ENCODE measurements at regions not wholly inside any gene's neighbourhood (a gene's known extent, or its start where the extent isn't known, plus 50 kb on each side); places are given as distances from the start of the nearest gene placed in this dataset.
A peak's percentile ranks its signal among the peaks of the same experiment; 100 is the strongest.

DNA sequence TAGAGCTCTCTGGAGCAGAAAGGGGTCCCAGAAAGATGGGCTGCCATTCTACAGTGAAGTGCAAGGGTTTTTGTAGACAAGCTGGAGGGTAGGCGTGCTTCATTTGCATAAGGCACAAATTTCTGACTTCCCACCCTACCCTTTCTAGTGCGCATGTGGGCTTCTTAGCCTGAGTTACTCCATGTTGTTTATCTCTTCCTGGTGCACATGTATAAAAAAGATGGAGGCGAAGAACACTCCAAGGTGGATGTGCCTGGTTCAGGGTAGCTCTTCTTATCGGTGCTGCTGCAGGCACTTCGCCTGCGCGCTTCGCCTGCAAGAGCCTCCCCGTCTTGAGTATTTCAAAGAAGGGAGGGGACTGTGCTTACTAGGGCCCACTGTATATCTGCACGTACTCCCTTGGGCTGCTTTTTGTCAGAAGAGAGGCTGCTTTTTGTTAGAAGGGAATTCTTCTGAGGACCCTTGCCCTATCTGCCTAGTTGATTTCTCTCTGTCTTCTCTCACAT is 1047.3 kb upstream of the CNTN5 start (continued):
- TF ChIP-seq MYC (IDR thresholded peaks at IDR 0.05; ENCODE audit: low read depth, low read length) (no peak; the same call in 1 of the 2 replicates), MYC (CRISPR knock-in tag; IDR thresholded peaks at IDR 0.05; ENCODE audit: borderline replicate concordance, low read depth) (peak; percentile 99), THRAP3 (IDR thresholded peaks at IDR 0.05; ENCODE audit: borderline replicate concordance) (no peak), DDX20 (tag; IDR thresholded peaks at IDR 0.05; ENCODE audit: low read depth) (peak; percentile 96), ZNF224 (CRISPR knock-in tag; IDR thresholded peaks at IDR 0.05) (no peak), ZNF324 (CRISPR knock-in tag; IDR thresholded peaks at IDR 0.05) (peak; percentile 86), KLF16 (IDR thresholded peaks at IDR 0.05) (0 out of 2 replicates have a peak, but pooled peaks have one; percentile 10), SMARCB1 (IDR thresholded peaks at IDR 0.05; ENCODE audit: insufficient read length, low read depth) (no peak), TSC22D4 (tag; IDR thresholded peaks at IDR 0.05) (no peak), GABPB2 (CRISPR knock-in tag; conservative IDR thresholded peaks at IDR 0.05) (peak; percentile 90), HNRNPK (IDR thresholded peaks at IDR 0.05; ENCODE audit: low read depth, low read length, poor library complexity, severe bottlenecking) (no peak), RCOR1 (IDR thresholded peaks at IDR 0.05; ENCODE audit: borderline replicate concordance in 1 of 2, low read depth in 2 of 2, low read length in 2 of 2) (peak in 1 of 2 experiments; percentile 63; a peak in 2 of 4 replicates), KDM1A (IDR thresholded peaks at IDR 0.05) (peak in 1 of 2 experiments; percentile 61; a peak in 2 of 4 replicates), PCBP1 (IDR thresholded peaks at IDR 0.05; ENCODE audit: low read depth, low read length, poor library complexity, severe bottlenecking) (no peak), KDM5B (IDR thresholded peaks at IDR 0.05; ENCODE audit: insufficient replicate concordance, low read depth, low read length) (no peak), CEBPG (CRISPR knock-in tag; IDR thresholded peaks at IDR 0.05) (no peak), CEBPG (tag; conservative IDR thresholded peaks at IDR 0.05 in 1 of 2, IDR thresholded peaks at IDR 0.05 in 1 of 2) (no peak), KLF1 (tag; IDR thresholded peaks at IDR 0.05) (peak; percentile 33; the same call in 1 of the 2 replicates), ZNF785 (CRISPR knock-in tag; IDR thresholded peaks at IDR 0.05) (peak; percentile 84), HSF4 (CRISPR knock-in tag; IDR thresholded peaks at IDR 0.05; ENCODE audit: borderline replicate concordance) (peak; percentile 100), FOXK2 (conservative IDR thresholded peaks at IDR 0.05 in 1 of 2, IDR thresholded peaks at IDR 0.05 in 1 of 2; ENCODE audit: low read depth in 2 of 2) (peak; percentile 39 to 51; a peak in 1 of 4 replicates), ERF (CRISPR knock-in tag; IDR thresholded peaks at IDR 0.05) (peak; percentile 100), SLC30A9 (CRISPR knock-in tag; IDR thresholded peaks at IDR 0.05) (peak; percentile 91; the same call in 1 of the 2 replicates), ZSCAN29 (IDR thresholded peaks at IDR 0.05) (no peak), STAT5B (CRISPR knock-in tag; IDR thresholded peaks at IDR 0.05) (peak; percentile 90)
- TF ChIP-seq, protein P1, sequence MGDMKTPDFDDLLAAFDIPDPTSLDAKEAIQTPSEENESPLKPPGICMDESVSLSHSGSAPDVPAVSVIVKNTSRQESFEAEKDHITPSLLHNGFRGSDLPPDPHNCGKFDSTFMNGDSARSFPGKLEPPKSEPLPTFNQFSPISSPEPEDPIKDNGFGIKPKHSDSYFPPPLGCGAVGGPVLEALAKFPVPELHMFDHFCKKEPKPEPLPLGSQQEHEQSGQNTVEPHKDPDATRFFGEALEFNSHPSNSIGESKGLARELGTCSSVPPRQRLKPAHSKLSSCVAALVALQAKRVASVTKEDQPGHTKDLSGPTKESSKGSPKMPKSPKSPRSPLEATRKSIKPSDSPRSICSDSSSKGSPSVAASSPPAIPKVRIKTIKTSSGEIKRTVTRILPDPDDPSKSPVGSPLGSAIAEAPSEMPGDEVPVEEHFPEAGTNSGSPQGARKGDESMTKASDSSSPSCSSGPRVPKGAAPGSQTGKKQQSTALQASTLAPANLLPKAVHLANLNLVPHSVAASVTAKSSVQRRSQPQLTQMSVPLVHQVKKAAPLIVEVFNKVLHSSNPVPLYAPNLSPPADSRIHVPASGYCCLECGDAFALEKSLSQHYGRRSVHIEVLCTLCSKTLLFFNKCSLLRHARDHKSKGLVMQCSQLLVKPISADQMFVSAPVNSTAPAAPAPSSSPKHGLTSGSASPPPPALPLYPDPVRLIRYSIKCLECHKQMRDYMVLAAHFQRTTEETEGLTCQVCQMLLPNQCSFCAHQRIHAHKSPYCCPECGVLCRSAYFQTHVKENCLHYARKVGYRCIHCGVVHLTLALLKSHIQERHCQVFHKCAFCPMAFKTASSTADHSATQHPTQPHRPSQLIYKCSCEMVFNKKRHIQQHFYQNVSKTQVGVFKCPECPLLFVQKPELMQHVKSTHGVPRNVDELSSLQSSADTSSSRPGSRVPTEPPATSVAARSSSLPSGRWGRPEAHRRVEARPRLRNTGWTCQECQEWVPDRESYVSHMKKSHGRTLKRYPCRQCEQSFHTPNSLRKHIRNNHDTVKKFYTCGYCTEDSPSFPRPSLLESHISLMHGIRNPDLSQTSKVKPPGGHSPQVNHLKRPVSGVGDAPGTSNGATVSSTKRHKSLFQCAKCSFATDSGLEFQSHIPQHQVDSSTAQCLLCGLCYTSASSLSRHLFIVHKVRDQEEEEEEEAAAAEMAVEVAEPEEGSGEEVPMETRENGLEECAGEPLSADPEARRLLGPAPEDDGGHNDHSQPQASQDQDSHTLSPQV (IDR thresholded peaks at IDR 0.05): peak; percentile 100
- TF ChIP-seq, protein P2, sequence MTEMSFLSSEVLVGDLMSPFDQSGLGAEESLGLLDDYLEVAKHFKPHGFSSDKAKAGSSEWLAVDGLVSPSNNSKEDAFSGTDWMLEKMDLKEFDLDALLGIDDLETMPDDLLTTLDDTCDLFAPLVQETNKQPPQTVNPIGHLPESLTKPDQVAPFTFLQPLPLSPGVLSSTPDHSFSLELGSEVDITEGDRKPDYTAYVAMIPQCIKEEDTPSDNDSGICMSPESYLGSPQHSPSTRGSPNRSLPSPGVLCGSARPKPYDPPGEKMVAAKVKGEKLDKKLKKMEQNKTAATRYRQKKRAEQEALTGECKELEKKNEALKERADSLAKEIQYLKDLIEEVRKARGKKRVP (CRISPR knock-in tag; IDR thresholded peaks at IDR 0.05): peak; percentile 99

Measured in K562 (cell line).